Gastroesophageal sphincter (tissue), 4 donors: ENCODE measurements at regions not wholly inside any gene's neighbourhood (a gene's known extent, or its start where the extent isn't known, plus 50 kb on each side); places are given as distances from the start of the nearest gene placed in this dataset.
"Not testable (repeated sequence)": the region's sequence is repeated elsewhere in the genome, so short reads cannot be mapped to it uniquely, and the experiment has no call there.

Source experiments
- ATAC-seq: fragments of 150-250 bp; one replicate; pipeline ENCODE4 v1.9.1; 2016; ENCODE audit warnings: mild to moderate bottlenecking, moderate library complexity
- H3K27ac ChIP-seq, 4 donors: fragments of 200-600 bp; sonication (generic) in 3 of 4; 1 replicate in 3 of 4; 2 replicates in 1 of 4; pipeline ENCODE4 v1.5.1; 2016 to 2019
- H3K27me3 ChIP-seq: fragments of 200-600 bp; sonication (generic); one replicate; pipeline ENCODE4 v1.5.1; 2019
- H3K36me3 ChIP-seq, 2 donors: fragments of 200-600 bp; sonication (generic); one replicate each; pipeline ENCODE4 v1.5.1; 2019; ENCODE audit warnings: control low read depth in 1 of 2
- H3K4me1 ChIP-seq, 3 donors: fragments of 200-600 bp; sonication (generic); 1 replicate in 2 of 3; 2 replicates in 1 of 3; pipeline ENCODE4 v1.5.1; 2016 to 2019; ENCODE audit warnings: control low read depth in 2 of 3
- H3K4me3 ChIP-seq, 2 donors: fragments of 200-600 bp; sonication (generic); one replicate each; pipeline ENCODE4 v1.5.1; 2019; ENCODE audit warnings: mild to moderate bottlenecking in 1 of 2, moderate library complexity in 1 of 2
- H3K9me3 ChIP-seq, 3 donors: fragments of 200-600 bp; sonication (generic); one replicate each; pipeline ENCODE4 v1.5.1; 2017 to 2019; ENCODE audit warnings: control low read depth in 2 of 3
- EP300 ChIP-seq: sonication (generic); formaldehyde crosslinking; IDR thresholded peaks from one replicate; pipeline ENCODE4 v1.6.1; 2017; ENCODE audit warnings: antibody characterized with exemption, mild to moderate bottlenecking
- POLR2A ChIP-seq, 2 donors: fragments of 450-650 bp; IDR thresholded peaks; one replicate each; pipeline ENCODE4 v1.6.1; 2017; ENCODE audit warnings: antibody characterized with exemption in 2 of 2, mild to moderate bottlenecking in 2 of 2, moderate library complexity in 1 of 2
- POLR2AphosphoS5 ChIP-seq: sonication (generic); formaldehyde crosslinking; IDR thresholded peaks from one replicate; pipeline ENCODE4 v1.6.1; 2017; ENCODE audit warnings: antibody characterized with exemption
- WGBS, 2 donors: methylation state at CpG; one replicate each; pipeline ENCODE4 v1.1.5; 2018; ENCODE audit warnings: low coverage in 1 of 2; 5-methylcytosine and 5-hydroxymethylcytosine counted together
- TF ChIP-seq, protein P1 (sequence below), 4 experiments: fragments of 200-600 bp in 2 of 4; fragments of 450-650 bp in 2 of 4; sonication (generic) in 1 of 4; IDR thresholded peaks; one replicate each; pipeline ENCODE4 v1.5.1; 2017 to 2019; ENCODE audit warnings: antibody characterized with exemption in 4 of 4, mild to moderate bottlenecking in 2 of 4, moderate library complexity in 2 of 4

DNA sequence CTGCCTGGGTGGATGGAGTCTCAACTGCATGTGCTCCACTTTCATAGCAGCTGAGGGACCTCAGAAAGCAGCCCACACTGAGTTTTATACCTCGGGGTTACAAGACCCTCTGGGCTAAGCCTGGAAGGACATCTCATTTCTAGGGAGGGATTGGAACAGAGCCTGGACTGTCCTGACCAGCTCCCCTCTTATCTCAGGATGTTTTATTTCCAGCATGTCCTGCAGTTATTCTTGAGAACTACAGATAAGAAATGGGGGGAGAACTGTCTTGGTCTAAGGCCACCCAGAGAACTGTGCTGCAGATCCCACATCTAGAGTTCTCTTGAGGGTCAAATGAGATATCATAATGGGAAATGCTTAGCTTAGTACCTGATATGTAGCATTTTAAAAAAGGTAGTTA, 97.3 kb upstream of the CHD6 start:
- peaks cover 7% of the 10 kb centered on the region for H3K27me3 ChIP-seq
- no peaks in the 10 kb centered on the region for H3K4me1 ChIP-seq
- whole genome bisulfite sequencing, 2 donors, result 20% methylated on average over 1 of the region's 1 CpG; no CpG with 5 or more reads in 1 of the 2 donors
- TF ChIP-seq POLR2A (IDR thresholded peaks at IDR 0.05) (no peak), POLR2AphosphoS5 (no peak), EP300 (no peak)
- TF ChIP-seq, protein P1, sequence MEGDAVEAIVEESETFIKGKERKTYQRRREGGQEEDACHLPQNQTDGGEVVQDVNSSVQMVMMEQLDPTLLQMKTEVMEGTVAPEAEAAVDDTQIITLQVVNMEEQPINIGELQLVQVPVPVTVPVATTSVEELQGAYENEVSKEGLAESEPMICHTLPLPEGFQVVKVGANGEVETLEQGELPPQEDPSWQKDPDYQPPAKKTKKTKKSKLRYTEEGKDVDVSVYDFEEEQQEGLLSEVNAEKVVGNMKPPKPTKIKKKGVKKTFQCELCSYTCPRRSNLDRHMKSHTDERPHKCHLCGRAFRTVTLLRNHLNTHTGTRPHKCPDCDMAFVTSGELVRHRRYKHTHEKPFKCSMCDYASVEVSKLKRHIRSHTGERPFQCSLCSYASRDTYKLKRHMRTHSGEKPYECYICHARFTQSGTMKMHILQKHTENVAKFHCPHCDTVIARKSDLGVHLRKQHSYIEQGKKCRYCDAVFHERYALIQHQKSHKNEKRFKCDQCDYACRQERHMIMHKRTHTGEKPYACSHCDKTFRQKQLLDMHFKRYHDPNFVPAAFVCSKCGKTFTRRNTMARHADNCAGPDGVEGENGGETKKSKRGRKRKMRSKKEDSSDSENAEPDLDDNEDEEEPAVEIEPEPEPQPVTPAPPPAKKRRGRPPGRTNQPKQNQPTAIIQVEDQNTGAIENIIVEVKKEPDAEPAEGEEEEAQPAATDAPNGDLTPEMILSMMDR (IDR thresholded peaks at IDR 0.05), result no peak
- H3K27ac ChIP-seq, result no peak overlapping the region
- ATAC-seq, result no peak
- no peaks in the 10 kb centered on the region for H3K9me3 ChIP-seq
- no peak overlapping the region for H3K4me3 ChIP-seq
- H3K36me3 ChIP-seq, result no peaks in the 10 kb centered on the region

DNA sequence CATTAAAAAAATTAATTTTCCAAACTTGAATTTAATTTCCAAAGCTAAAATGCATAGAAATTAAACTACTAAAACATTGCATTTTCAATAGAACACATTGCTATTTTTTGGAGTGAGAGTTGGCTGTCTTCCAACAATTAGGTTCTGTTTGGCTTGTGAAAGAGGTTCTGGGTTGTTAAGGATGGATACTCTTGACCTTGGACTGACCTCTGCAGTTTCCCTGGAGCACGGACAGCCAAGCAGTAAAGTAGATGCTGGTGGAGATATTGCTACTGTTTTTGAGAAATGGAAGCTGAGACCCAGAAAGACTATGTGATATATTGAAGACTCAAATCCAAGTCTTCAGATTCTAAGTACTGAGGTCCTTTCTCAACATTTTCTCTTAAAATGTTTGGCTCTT, 95.9 kb upstream of the CHD6 start:
- WGBS, 2 donors, result 5% methylated on average over 1 of the region's 1 CpG; no CpG with 5 or more reads in 1 of the 2 donors
- TF ChIP-seq EP300, result no peak

DNA sequence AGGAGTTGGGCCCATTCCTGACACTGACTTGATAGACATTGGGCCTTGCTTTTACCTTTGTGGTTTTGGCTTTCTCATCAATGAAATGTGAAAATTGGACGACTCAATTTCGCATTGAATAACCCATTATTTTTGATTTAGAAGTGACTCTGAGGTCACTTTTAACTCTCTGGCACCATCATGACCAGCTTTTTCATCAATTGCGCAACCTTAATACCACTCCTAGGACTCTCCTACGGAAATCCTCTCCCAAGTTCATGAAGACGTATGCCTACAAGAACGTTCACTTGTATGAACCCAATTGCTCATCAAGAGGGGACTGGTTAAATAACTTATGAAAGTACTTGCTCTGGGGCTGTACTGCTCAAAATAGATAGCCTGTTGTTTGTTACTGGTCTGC, 86.7 kb upstream of the CHD6 start:
- Histone ChIP-seq H3K36me3 (no peaks in the 10 kb centered on the region), H3K4me3 (no peak overlapping the region), H3K9me3 (no peaks in the 10 kb centered on the region), H3K27ac (no peak overlapping the region), H3K27me3 (no peaks in the 10 kb centered on the region), H3K4me1 (no peaks in the 10 kb centered on the region)
- TF ChIP-seq, protein P1 (IDR thresholded peaks at IDR 0.05), result no peak
- TF ChIP-seq POLR2AphosphoS5 (no peak), EP300 (no peak), POLR2A (IDR thresholded peaks at IDR 0.05) (no peak)
- 86 to 87% methylated on average over 6 of the region's 6 CpGs for WGBS, 2 donors
- ATAC-seq, result no peak

More for the DNA sequence above, 95.9 kb upstream of the CHD6 start:
- no peaks in the 10 kb centered on the region for H3K36me3 ChIP-seq
- H3K27me3 ChIP-seq, result peaks cover 7% of the 10 kb centered on the region
- H3K4me3 ChIP-seq, result no peak overlapping the region
- H3K4me1 ChIP-seq, result no peaks in the 10 kb centered on the region
- H3K9me3 ChIP-seq, result no peaks in the 10 kb centered on the region
- H3K27ac ChIP-seq, result no peak overlapping the region
- no peak for ATAC-seq

DNA sequence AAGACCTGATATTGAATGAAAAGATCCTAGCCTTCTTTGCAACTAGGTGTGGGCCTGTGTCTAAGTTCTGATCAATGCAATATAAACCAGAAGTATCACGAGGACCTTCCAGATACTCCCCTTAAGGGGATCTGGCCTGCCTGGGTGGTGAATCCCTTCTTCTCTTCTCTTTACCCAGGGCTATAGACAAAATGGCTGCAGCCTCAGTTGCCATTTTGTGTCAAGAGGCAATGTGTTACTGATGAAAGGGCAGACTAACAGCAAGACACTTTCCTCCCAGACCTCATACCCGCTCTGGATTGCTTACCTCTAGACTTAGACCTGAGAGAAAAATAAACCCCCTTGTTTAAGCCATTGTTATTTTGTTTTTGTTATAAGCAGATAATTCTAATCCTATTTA, 84.5 kb upstream of the CHD6 start:
- 83 to 90% methylated on average over 1 to 2 of the region's 2 CpGs for WGBS, 2 donors
- H3K4me1 ChIP-seq, result no peaks in the 10 kb centered on the region
- H3K9me3 ChIP-seq, result no peaks in the 10 kb centered on the region
- no peak overlapping the region for H3K27ac ChIP-seq
- H3K36me3 ChIP-seq, result no peaks in the 10 kb centered on the region
- no peaks in the 10 kb centered on the region for H3K27me3 ChIP-seq
- no peak for ATAC-seq
- TF ChIP-seq, protein P1 (IDR thresholded peaks at IDR 0.05), result no peak
- TF ChIP-seq EP300, result no peak
- no peak for TF ChIP-seq POLR2A (IDR thresholded peaks at IDR 0.05)
- no peak for TF ChIP-seq POLR2AphosphoS5
- H3K4me3 ChIP-seq, result no peak overlapping the region

DNA sequence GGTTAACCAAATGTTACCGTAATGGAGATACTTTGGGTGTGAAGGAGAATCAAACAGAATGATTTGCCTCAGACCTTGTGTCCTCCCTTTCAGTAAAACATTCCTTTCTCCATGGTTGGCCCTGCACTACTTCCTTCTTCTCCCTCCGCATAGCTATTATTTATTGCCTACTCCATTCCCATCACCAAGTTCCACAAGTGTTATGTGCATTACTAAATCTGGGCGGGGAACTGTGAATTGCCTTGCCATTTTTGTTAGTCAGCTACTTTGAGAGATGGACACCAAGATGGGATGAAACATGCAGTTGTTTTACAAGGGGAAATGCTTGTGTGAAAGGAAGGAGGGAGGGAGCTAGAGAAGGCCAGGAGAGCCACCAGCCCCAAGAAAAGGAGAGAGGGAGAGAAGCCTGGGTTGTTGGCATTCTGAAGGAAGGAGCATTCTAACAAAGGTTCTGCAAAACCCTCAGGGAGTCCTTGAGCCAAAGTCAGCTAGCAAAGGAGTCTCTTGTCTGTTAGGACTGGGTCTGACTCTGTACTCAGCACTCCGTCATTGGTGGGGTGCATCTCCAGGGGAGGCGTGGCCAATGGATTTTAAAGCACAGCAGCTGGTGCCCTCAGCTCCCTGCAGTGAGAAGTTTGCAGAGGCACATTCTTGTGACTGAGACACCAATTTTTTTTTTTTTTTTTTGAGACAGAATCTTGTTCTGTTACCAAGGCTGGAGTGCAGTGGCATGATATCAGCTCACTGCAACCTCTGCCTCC, 83.6 kb upstream of the CHD6 start:
- H3K9me3 ChIP-seq, result no peaks in the 10 kb centered on the region
- no peak overlapping the region for H3K4me3 ChIP-seq
- H3K36me3 ChIP-seq, result no peaks in the 10 kb centered on the region
- no peak overlapping the region for H3K27ac ChIP-seq
- H3K27me3 ChIP-seq, result no peaks in the 10 kb centered on the region
- no peaks in the 10 kb centered on the region for H3K4me1 ChIP-seq
- no peak for ATAC-seq
- WGBS, 2 donors, result 46 to 79% methylated on average over 3 to 5 of the region's 5 CpGs
- TF ChIP-seq EP300, result no peak
- TF ChIP-seq POLR2A (IDR thresholded peaks at IDR 0.05), result no peak
- no peak for TF ChIP-seq POLR2AphosphoS5
- TF ChIP-seq, protein P1 (IDR thresholded peaks at IDR 0.05), result no peak

DNA sequence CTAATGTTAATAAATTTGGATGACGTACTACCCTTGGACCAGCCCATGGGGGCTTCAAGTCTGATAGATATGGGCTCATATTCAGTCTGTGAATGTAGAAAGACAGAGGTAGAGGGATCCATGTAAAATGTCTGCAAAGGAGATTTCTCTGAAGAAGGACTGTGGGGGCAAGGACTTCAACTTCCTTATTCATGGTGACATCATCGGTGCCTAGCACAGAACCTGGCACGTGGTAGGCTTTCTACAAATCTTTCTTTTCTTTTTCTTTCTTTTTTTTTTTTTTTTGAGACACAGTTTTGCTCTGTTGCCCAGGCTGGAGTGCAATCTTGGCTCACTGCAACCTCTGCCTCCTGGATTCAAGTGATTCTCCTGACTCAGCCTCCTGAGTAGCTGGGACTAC, 81.5 kb upstream of the CHD6 start:
- H3K36me3 ChIP-seq, H3K27ac ChIP-seq, H3K4me1 ChIP-seq: not testable (repeated sequence)

More for the DNA sequence above, 81.5 kb upstream of the CHD6 start:
- H3K4me3 ChIP-seq, H3K27me3 ChIP-seq, ATAC-seq, H3K9me3 ChIP-seq: not testable (repeated sequence)
- WGBS, 2 donors, result 73 to 90% methylated on average over 2 to 3 of the region's 3 CpGs
